ENCODE measurements at regions not wholly inside any gene's neighbourhood (a gene's known extent, or its start where the extent isn't known, plus 50 kb on each side); places are given as distances from the start of the nearest gene placed in this dataset.
"Not testable (repeated sequence)": the region's sequence is repeated elsewhere in the genome, so short reads cannot be mapped to it uniquely, and the experiment has no call there.

DNA sequence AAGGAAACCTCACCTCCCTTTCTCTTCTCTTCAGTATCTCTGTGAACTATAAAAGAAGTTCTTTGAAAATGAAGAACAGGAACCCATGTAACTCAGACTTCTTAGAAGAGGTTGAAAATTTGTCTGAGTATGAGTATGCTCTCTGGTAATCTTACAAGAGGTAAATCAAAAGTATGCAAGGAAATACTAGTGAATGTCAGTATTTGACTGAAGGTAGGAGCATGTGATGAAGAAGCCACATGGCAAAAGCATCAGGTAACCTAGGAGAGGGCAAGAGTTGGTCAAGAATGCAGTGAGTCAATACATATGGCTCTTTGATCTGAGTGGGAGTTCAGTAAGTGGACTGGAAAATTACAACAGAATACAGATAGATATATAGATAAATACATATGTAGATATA is 133.0 kb upstream of the NECTIN3 start:
- DNase-seq (ENCODE audit: low read depth in 2 of 2), result no peak

DNA sequence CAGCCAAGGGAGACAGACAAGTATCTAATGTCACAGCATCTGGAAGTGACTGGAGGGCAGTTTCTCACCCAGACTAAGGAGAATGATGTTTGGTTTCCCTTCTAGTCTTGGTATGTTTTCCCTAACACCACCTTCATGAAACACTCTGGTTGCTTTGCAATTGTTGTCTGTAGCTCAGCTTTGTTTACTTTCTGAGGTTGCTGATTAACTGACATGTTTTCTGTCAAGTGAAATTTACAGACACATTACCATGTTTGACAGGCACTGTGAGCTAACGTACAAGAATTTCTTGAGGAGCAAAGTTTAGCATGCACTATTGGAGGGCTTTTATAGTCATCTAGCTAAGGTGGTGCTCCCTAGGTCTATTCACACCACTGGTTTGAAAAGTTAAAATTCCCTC is 131.6 kb upstream of the NECTIN3 start:
- DNase-seq (ENCODE audit: low read depth in 2 of 2), result no peak

DNA sequence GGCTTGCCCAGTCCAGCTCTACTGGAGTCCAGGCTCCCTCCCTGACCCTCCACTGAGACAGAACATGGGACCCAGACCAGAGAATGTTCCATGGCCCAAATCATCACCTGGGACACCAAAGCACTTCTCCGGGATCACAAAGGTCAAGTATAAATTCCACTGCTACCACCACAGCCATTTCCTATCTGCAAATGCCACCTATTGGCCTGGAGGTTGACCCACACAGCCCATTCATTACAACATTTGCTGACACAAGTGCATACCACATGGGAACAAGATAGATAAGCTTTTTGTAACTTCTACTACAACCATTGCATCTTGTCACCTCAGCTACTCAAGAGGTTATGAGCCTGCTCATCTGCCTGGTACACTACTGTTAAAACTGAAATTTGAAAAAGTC is 126.8 kb upstream of the NECTIN3 start:
- DNase-seq (ENCODE audit: low read depth in 2 of 2), result no peak

DNA sequence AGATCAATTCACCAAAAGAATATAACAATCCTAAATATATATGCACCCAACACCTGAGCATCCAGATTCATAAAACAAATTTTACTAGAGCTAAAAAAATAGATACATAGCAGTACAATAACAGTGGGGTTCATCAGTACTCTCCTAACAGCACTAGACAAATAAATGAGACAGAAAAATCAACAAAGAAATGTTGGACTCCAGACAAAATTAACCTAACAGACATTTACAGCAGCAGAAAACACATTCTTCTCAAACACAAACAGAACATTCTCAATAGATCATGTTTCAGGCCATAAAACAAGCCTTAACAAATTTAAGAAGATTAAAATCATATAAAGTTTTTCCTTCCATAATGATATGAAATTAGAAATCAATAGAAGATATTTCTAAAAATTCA is 124.8 kb upstream of the NECTIN3 start:
- DNase-seq (ENCODE audit: low read depth in 2 of 2), result no peak

DNA sequence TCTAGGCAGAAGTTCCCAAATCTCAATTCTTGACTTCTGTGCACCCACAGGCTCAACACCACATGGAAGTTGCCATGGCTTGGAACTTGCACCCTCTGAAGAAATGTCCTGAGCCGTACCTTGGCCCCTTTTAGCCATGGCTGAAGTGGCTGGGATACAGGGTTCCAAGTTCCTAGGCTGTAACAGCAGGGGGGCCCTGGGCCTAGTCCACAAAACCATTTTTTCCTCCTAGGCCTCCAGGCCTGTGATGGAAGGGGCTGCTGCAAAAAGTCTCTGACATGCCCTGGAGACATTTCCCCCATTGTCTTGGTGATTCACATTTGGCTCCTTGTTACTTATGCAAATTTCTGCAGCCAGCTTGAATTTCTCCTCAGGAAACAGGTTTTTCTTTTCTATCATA is 122.4 kb upstream of the NECTIN3 start:
- DNase-seq (ENCODE audit: low read depth in 2 of 2), result not testable (repeated sequence)

DNA sequence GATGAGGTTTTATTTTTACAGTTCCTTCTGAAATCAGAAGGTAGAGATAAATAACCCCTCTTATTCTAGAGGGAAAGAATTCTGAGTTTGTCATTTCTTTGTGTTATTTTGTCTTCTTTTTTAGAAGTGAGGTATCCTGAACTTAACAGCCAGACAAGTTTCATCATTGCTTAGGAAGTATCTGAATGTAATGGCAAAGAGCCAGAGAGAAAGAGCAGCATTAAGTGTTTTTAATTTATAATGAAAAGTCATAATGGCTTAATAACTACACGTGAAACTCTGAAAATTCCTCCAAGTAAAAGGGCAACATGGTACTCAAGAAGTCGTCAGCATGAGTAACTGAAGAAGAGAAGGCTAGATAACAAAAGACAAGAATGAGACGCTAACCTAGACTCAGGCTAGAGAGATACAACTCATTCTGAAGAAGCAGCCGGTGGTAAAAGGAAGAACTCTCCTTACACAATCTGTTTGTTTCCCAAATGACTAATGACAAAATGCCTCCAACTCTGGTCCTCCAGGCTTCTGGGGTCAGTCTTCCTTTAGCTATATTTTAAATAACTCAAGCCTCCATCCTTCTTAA is 116.2 kb upstream of the NECTIN3 start:
- no peak for DNase-seq (ENCODE audit: low read depth in 2 of 2)

DNA sequence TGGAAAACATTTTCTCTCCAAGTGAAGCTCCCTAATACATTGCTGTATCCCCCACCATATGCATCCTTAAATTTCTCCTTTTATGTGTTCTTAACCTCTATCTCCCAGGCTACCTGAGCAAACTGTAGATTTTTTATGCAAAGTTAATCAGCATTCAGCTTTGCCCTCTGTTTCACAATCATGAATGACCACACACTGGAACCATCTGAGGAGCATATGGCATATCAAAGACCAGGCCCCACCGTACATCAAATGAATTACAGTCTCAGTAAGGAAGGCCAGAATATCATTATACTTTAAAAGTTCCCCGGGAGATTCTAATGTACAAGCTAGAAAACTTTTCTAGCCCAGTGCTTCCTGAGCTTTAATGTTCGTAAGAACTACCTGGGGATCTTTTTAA is 115.5 kb upstream of the NECTIN3 start:
- no peak for DNase-seq (ENCODE audit: low read depth in 2 of 2)

DNA sequence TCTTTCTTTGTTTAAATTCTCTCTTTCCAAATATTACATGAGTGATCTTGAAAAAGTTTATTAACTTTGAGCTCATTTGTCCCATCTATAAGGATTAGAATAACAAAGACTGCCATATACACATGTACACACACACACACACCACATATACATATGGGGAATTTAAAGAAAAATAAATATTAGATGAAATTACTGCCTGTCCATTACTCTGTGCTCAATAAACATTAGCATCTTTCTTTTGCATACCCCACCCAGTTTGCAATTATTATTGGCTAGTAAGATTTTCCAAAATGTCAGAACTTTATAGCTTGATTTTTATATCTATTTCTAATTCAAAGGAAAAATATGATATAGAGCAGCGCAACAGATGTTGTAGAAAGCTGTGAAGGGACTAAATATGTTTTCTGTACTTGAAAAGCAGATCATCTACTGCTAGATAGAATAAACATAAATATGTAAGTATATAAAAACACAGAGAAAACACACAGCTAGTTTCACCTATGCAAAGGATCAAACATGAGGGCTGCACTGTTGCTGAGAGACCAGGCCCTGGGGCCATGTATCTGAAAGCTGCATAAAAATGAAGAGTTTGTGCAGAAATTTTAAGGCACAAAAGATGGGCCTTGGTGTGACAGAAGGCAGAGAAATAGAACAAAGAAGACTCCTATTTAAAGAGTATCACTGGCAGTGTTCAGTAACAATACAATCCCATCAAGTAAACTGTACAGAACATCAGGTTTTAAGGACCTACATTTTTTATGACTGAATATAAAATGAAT is 114.2 kb upstream of the NECTIN3 start:
- DNase-seq (ENCODE audit: low read depth in 2 of 2), result no peak

DNA sequence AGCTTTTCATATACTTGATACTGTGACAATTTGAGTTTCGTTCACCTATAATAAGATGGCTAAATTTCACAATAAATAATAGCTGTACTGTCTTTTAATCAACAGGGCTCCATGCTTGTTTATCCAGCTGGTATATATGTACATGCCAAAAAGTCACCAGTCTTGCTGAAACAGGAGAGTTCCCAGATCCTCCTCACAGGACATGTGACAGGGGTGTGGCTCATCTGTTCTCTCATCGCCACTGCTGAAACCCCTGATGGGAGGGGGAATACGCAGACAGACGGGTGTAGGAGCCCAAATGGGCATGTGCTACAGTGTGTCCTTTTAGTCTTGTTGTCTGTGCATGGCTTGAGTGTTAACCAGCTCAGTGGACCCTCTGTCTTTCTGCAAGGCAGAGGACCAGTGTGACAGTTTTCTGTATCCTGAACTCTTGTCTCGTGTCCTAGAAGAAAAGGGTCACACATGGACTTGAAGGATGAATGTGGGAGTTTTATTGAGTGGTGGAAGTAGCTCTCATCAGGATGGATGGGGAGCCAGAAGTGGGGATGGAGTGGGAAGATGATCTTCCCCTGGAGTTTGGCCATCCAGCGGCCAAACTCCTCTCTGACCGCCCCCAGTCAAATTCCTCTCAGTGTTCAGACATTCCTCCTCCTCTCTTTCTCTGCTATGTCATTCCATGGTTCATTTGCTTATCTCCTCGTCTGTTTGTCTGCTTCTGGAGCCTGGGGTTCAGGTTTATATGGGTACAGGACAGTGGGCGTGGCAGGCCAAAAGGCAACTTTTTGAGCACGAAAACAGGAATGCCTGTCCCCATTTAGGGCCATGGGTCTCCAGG is 113.1 kb upstream of the NECTIN3 start:
- DNase-seq (ENCODE audit: low read depth in 2 of 2), result no peak

DNA sequence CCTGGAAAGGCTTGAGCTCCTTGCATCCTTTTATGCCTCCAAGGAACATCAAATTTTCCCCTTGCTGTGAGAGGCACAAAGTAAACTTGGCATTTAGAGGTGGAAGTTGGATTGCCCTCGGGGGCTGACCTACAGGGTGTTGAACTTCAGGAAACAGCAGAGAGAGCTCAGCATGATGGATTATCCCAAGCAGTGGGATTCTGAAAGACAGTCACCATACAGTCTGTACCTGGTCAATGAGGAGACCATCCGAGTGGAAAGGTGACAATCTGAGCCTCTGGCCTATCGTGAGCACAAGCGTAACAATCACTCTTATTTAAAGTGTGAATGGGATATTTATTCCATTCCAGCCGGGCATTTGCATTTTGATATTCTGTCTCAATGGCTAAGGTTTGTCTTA is 105.6 kb upstream of the NECTIN3 start:
- no peak for DNase-seq (ENCODE audit: low read depth in 2 of 2)

DNA sequence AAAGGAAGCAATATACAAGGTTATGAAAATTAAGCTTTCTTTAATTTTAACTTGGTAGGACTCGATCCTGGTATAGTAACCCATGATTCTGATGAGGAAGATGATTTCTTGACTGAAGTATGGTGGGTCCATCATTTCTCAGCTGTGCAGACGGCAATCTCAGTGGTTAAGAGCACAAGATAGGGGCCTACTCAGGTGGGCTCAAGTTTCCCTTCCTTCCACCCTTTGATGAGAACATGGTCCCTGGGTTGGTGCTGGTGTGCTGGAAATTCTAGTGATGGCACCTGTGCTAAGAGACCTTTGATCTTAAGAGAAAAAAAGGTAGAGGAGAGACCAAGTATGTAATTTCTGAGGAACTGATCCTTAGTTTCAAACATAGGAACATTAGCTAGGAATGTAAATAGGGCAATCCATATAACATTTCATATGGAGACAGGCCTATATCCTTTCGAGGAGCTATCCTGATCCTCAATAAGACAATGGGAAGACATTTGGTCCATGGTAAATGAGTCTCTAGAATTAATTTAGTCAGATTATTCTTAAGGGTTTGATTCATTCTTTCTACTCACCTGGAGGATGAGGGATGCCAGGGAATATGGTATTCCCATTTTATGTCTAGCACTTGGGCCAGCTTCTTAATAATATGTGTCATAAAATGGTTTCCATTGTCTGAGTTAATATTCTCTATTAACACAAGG is 104.5 kb upstream of the NECTIN3 start:
- DNase-seq (ENCODE audit: low read depth in 2 of 2), result no peak

DNA sequence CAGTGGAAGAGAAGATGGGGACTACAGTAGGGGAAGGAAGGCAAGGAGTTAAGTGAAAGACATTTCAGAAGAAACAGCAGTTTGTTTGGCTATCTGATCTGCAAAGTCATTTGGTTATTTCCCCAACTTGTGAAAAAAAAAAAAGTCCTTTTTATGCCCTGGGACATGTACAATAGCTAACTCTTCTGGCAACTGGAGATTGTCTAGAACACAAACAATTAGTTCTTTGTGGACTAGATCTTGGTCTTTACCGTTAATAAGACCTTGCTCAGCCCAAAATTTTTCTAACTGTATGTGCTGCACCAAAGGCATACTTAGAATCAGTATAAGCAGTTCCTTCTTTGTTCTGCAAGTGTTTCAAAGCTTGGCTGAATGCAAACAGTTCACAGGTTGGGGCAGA is 103.5 kb upstream of the NECTIN3 start:
- no peak for DNase-seq (ENCODE audit: low read depth in 2 of 2)

DNA sequence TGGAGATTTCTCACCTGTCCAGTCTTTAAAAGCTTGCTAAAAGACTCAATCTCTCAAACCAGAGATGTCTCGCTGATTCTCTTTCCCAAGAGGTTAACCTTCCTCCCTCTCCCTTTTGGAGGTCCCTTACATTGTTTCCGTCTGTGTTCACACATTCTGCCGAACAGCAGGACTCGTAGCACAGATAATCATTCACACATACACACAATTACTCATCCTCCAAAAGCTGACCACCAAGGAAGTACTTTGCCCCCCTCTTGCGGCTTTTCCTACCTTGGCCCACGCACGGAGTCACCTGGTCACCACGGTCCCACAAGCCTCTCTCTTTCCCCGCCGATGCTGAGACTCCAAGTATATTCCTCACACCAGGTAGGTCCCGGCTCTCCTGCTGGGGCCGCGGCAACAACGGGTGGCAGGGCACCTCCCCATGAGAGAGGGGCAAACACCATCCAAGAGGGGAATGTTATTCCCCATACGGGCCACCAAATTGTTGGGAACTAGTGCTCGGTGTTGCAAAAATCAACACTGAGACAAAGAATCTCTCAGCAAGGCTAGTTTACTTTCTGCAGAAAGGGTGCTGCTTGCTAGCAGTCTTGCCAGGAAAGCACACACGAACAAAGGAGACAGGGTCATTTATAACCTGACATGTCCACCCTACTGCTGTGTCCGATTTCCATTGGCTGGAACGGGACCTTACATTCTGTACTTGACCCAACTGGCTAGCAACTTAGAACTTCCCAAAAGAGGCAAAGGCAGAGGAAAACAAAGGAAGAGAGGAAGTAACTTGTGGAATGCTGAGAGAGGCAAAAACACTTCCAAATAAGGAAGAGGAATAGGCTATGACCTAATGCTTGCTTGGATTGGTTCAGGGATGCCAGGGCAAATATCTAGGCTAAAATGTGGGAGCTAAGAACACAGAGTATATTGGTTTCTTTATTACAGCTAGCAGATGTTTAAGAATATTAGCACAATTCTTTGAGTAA is 102.1 kb upstream of the NECTIN3 start:
- no peak for DNase-seq (ENCODE audit: low read depth in 2 of 2)

DNA sequence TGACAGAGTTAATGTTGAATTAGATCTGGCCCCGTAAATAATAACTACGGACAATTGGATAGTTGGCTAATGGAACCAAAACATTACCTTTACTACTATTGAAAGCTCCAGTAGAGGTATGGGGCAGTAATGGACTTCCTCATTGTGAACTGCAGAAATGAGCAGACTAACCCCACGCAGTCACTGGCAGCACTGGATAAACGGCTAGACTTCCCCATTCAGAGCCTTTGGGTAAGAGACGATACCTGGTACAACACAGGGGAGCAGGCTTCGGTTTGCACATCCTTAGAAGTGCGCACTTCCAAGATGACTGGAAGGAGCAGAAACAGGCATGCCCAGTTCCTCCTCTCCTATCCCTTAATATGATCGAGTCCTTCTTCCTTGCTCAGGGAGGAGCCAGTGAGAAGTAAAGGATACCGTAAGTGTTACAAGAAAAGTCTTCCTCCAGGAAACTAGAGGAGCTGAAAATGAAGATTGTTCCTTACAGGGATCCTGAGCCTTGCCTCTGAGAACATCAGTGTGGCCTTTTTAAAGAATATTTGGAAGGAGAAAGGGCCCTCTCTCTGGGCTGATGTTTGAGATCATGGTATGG is 100.5 kb upstream of the NECTIN3 start:
- no peak for DNase-seq (ENCODE audit: low read depth in 2 of 2)

DNA sequence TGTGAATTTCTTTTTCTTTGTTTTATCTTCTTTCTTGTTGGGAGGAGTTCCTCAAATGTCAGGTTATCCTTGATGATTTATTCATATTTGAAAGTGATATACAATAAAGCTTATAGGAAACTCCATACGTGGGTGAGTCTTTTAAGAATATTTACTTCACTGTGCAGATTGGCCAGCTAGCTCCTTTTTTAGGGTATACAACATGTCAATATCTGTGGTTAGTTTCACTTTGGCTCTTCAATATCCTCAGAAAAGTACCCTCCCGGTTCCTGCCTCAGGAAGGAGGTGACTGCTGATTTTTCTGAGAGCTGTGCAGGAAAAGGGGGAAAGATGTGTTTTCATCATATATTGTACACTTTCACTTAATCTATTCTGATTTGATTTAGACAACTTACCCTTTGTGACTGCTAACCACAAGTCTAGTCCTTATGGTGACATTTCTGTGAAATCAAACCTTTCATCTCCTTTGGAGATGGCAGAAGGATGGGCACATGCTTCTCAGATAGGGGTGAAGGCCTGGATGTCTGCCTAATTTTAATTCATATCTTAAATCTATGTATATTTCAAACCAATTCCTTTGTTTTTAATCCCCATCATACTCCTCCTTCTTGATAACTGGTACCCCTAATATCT is 98.2 kb upstream of the NECTIN3 start:
- no peak for DNase-seq (ENCODE audit: low read depth in 2 of 2)

DNA sequence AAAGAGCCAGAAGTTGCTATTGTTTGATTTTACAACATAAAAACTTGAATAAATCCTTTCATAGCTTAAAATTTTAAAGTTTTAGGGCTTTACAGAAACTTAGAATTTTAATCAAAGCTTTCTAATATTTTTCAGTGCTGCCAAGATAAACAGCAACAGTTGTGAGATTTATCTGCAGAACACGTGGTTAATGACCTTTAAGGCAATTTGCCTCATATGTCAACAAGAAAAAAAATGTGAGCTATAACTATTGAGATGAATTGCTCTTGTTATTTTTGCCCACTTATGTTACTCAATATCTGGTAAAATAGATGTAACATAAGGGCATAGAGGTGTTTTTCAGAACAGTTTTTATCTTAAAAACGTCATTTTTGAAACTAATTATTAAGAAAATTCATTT is 96.7 kb upstream of the NECTIN3 start:
- DNase-seq (ENCODE audit: low read depth in 2 of 2), result no peak

DNA sequence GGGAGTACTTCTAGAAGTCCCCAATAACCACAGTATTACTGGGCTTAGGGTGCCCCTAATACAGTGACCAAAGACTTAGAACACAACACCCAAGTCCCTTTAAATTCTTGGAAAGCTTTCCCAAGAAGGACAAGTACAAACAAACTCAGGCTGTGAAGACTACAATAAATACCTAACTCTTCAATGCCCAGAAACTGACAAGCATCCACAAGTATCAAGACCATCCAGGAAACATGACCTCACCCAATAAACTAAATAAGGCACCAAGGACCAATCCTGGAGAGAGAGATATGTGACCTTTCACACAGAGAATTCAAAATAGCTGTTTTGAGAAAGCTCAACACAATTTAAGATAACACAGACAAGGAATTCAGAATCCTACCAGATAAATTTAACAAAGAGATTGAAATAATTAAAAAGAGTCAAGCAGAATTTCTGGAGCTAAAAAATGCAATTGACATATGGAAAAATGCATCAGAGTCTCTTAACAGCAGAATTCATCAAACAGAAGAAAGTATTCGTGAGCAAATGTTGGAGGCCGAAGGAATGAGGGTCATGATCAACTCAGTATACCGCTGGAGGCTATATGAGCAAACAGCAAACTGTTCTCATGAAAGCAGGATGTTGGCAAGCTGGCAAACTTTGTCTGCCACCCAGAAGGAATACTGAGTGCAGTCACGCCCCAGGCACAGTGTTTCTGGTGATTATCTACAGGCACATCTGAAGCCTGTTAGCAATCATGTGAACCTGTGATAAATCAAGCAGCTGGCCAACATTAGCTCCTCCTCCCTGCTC is 87.0 kb upstream of the NECTIN3 start:
- no peak for DNase-seq (ENCODE audit: low read depth in 2 of 2)

DNA sequence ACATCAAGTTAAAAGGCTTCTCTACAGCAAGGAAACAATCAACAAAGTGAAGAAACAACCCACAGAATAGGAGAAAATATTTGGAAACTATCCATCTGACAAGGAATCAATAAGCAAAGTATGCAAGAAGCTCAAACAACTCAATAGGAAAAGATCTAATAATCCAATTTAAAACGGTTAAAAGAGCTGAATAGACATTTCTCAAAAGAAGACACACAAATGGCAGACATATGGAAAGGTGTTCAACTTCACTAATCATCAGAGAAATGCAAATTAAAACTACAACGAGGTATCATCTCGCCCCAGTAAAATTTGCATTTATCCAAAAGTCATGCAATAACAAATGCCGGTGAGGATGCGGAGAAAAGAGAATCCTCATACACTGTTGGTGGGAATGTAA is 82.2 kb upstream of the NECTIN3 start:
- DNase-seq (ENCODE audit: low read depth in 2 of 2), result no peak

DNA sequence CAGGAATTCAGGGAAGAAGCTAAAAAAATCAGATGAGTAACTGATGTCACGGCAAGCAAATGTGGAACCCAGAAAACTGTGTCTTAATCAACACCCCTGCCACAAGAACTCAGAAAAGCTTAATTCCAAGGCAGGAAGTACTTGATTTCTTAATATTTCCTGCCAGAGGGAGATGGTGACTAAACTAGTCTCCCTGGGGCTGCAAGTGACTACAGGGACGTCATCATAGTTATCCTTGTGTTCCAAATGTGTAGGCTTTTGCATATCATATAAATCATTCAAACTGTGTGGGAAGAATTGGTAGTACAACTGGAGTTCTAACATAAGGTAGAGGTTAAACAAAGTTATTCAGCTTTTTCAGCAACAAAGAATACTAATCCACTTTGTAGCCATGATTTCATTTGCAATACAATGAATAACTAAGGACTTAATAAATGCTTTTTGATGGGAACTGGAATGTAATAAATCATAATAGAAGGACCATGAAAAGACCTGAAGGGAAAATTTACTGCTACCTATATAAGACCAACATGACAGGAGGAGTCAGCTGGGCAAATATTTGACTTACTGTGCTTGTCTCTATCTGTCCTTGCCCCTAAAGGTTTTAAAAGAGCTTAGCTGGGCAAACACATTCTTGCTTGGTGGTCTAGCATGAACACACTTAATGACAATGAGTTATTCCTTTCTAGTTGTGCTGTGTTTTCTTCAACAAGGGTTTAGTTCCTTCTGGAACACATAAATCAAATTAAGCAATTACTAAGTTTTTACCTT is 76.0 kb upstream of the NECTIN3 start:
- no peak for DNase-seq (ENCODE audit: low read depth in 2 of 2)
